Epithelial cell of prostate (primary cell): ENCODE measurements at regions not wholly inside any gene's neighbourhood (a gene's known extent, or its start where the extent isn't known, plus 50 kb on each side); places are given as distances from the start of the nearest gene placed in this dataset.

ENCODE experiments used
- DNase-seq: peaks from one replicate; pipeline ENCODE4 v3.0.0-alpha.2; 2011; ENCODE audit warnings: low read depth, low spot score
- H3K27ac ChIP-seq: fragments of 450-650 bp; 2 replicates; pipeline ENCODE4 v1.5.1; 2017; ENCODE audit warnings: mild to moderate bottlenecking

- H3K27ac ChIP-seq: no peak overlapping the region
- no peak for DNase-seq
Observed at GRCh38 chr5:9713959-9714586, 83.9 kb upstream of the TAS2R1 start.

DNA sequence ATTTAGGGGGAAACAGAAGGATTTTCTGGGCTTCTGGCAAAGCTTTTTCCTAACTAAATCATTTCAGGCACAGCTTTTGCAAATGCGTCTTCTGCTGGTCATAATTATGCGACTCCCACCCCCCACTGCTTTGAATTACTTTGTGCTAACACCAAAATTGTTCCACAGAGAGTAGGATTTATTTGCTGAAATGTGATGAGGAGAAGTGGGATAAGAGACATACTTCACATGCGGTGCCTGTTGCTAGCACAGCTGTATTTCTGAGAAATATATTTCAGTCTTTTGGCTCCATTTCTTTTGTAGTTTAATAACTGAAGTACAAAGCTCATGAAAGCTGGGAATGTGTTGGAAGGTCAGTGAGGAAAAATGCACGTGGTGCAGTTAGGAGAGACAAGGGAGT is 83.2 kb upstream of the TAS2R1 start:
- H3K27ac ChIP-seq: no peak overlapping the region
- no peak for DNase-seq

DNA sequence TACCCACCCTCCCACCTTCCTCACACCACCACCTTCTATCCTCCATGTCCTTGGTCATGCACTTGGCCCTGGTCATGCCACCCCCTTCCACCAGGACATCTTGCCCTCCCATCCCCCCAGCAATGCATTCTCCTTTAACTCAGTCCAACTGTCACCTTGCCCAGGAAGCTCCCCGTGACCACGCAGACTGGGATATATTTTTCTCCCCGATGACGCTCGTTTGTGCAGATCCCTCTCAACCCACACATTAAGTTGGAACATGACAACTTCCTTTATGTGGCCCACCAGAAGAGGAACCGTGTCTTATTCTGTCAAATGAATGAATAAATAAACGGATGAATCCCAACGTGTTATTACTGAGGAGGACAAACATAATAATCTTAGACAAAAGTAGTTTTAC is 82.8 kb upstream of the TAS2R1 start:
- no peak for DNase-seq

GRCh38 chr5:9712506-9712905 is 82.4 kb upstream of the TAS2R1 start:
- H3K27ac ChIP-seq: peak overlapping the region; percentile 41
- DNase-seq: peak; percentile 77

More for the DNA sequence above, 82.8 kb upstream of the TAS2R1 start:
- H3K27ac ChIP-seq: peak overlapping the region; percentile 41

- DNase-seq: no peak
- no peak overlapping the region for H3K27ac ChIP-seq
Observed at GRCh38 chr5:9710069-9710468, 79.9 kb upstream of the TAS2R1 start.

- no peak for DNase-seq
- no peak overlapping the region for H3K27ac ChIP-seq
Observed at GRCh38 chr5:9707732-9708462, 77.7 kb upstream of the TAS2R1 start.

DNA sequence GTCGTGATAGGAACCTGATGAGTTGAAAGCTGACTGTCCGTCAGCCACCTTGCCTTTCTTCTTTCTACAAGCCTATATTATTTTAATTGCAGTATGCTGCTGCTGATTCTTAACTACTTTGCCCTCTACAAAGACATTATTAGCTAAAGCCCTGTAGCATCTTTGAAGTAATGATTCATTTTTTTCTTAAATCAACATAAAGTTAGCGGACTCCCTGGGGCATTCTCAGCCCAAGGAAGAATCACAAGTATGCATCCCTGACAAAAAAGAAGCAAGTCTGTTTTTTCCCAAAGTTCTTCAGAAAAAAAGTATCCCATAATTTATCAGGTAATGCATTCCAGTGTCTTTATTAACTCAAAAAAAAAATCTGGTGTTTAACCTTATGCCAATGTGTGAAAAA is 69.5 kb upstream of the TAS2R1 start:
- H3K27ac ChIP-seq: no peak overlapping the region
- no peak for DNase-seq

DNA sequence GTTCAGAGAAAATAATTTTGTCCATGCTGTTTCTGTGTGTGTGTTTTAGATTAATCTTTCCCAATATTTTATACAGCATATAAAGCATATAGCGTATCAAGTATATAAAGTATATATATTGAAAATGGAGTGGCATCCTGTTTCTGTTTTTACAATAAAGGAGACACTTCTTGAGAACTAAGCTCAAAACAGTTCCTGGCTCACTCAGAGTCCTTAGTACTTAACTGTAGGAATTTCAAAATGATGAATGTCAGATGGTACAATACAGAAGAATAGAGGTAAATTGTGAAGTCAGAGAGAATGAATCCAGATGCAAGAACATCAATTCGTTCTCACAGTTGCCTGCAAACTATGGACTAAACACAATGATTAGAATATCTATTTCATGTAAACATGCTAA is 68.7 kb upstream of the TAS2R1 start:
- no peak for DNase-seq
- no peak overlapping the region for H3K27ac ChIP-seq

DNA sequence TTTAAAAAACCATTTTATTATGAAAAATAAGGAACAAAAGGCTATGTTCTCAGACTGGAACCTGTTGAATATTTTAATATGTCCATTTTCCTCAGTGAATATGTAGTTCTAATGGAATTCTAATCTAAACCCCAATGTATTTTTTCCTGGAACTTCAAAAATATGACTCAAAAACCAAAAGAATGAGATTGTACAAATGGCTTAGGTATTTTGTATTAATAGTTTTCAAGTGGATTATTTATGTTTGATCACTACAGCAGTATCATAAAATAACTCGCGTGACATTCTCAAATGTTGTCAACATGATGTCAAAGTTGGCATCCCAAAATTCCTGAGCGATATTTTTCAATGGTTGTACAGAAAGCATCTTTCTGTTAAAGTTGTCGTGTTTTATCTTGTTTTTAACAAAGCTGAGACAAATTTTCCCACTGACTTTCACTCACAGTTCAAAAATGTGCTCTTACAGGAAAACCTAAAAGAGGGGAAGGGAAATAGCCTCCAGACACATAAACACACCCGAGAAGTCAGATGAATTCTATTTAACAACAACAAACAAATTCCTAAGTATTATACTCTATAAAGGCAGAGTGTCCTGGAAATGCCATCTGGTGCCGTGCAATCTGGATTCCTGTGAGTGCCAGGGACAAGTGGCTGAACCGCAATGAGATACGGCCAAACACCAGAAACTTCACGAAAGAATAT is 68.1 kb upstream of the TAS2R1 start:
- no peak for DNase-seq
- H3K27ac ChIP-seq: no peak overlapping the region

- DNase-seq: no peak
- H3K27ac ChIP-seq: no peak overlapping the region
Observed at GRCh38 chr5:9692576-9692975, 62.4 kb upstream of the TAS2R1 start.

GRCh38 chr5:9691261-9691660 is 61.1 kb upstream of the TAS2R1 start:
- no peak overlapping the region for H3K27ac ChIP-seq
- no peak for DNase-seq

DNA sequence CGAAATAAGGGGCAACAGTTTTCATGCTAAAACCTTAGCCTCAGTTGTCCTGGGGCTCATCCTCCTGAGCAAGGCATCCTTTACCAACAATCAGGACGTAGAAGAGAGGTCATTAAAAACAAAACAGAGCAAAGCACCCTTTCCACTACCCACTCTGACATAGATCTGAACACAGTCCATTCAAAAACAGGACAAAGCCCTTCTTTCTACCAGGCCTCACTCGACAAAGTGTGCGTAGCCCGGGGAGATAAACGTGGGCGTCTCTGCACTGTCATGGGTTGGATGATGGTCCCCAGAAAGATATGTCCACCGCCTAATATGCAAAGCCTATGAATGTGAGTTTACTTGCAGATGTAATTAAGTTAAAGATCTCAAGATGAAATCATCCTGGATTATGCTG is 60.6 kb upstream of the TAS2R1 start:
- no peak overlapping the region for H3K27ac ChIP-seq
- no peak for DNase-seq

DNA sequence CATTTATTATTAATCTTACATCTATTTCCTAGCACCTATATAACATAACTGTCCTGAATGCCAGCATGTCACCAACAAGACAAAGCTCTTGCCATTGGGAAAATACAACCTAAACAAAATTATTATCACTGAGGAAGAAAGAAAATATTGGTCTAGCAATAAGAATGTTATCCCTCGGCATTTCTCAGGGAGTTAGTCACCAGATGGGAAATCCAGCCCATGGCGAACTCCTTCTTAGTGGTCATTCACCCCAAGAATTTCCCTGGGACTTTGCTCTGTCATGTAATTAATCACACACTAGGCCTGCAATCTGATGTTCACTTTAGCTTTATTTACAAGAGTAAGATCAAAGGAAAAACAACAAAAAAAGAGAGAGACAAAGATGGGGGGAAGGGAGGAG is 56.1 kb upstream of the TAS2R1 start:
- no peak overlapping the region for H3K27ac ChIP-seq
- DNase-seq: no peak

DNA sequence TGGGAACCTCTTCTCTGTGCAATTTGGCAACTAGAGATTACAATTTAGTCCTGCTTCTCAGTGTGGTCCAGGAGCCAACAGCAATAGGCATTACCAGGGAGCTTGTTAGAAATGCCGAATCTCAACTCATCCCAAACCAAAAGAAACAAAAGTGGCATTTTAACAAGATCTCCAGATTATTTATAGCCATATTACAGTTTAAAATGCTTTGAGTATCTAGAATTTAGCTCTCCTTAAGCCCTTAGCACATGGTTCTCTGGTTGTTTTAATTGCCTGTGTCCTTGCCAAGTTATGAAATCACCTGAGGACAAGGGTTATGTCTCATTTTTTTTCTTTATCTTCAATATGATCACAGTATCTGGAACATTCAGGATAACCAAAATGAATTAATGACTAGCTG is 51.6 kb upstream of the TAS2R1 start:
- DNase-seq: no peak
- no peak overlapping the region for H3K27ac ChIP-seq
